ENCODE measurements at regions not wholly inside any gene's neighbourhood (a gene's known extent, or its start where the extent isn't known, plus 50 kb on each side); places are given as distances from the start of the nearest gene placed in this dataset.

DNA sequence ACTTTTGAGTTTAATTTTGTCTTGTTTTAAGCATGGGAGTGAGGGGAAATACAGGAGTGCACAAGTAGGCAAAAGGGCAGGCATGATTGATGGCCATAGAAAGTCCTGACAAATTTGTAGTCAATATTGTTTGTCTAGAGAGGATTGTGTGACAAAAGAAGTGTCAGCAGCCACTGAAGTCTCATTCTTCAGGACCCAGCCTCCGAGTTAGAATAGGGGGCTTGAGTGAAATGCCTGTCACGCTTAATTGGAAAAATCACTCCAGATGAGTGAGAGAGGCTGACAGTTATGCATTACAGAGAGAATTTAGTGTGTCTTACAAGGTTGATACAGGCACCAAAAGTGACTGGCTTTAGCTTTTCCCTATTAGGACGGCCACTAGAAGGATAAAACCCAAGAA, 81.9 kb upstream of the RPS23 start:
- FAIRE-seq (no peak), DNase-seq (ENCODE audit: insufficient read length, low spot score) (no peak)
- TF ChIP-seq TAF1 (IDR thresholded peaks at IDR 0.05; ENCODE audit: low read depth, low read length) (no peak), SPI1 (IDR thresholded peaks at IDR 0.05; ENCODE audit: low read depth, low read length) (no peak), POU2F2 (IDR thresholded peaks at IDR 0.05; ENCODE audit: low read depth, low read length) (no peak), POLR2A (IDR thresholded peaks at IDR 0.05; ENCODE audit: low read depth, low read length) (no peak), PAX5 (IDR thresholded peaks at IDR 0.05; ENCODE audit: insufficient read depth, low read length, severe bottlenecking) (no peak)

DNA sequence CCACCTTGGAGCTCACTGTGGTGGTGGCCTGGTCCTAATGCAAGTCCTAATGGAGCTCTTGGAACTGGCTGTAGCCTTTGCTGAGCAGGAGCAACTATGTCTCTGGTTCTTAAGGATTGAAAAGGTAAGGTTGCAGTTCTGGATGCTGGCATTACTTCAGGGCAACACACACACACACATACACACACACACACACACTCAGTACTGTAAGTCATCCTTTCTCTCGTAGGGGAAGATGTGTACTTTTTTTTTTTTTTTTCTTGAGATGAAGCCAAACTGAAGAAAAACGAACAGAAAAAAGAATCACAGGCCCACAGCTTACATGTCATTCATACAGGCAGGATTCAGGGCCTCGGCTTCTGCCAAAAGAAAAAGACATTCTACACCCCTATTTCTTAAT, 81.1 kb upstream of the RPS23 start:
- DNase-seq (ENCODE audit: insufficient read length, low spot score) (no peak), FAIRE-seq (no peak)
- TF ChIP-seq POU2F2 (IDR thresholded peaks at IDR 0.05; ENCODE audit: low read depth, low read length), result no peak
- TF ChIP-seq POLR2AphosphoS5 (IDR thresholded peaks at IDR 0.05; ENCODE audit: low read depth, low read length), result no peak
- TF ChIP-seq PAX5 (IDR thresholded peaks at IDR 0.05; ENCODE audit: insufficient read depth, low read length, severe bottlenecking), result no peak
- no peak for TF ChIP-seq POLR2A (IDR thresholded peaks at IDR 0.05; ENCODE audit: low read depth, low read length)
- no peak for TF ChIP-seq TAF1 (IDR thresholded peaks at IDR 0.05; ENCODE audit: low read depth, low read length)
- no peak for TF ChIP-seq SPI1 (IDR thresholded peaks at IDR 0.05; ENCODE audit: low read depth, low read length)

DNA sequence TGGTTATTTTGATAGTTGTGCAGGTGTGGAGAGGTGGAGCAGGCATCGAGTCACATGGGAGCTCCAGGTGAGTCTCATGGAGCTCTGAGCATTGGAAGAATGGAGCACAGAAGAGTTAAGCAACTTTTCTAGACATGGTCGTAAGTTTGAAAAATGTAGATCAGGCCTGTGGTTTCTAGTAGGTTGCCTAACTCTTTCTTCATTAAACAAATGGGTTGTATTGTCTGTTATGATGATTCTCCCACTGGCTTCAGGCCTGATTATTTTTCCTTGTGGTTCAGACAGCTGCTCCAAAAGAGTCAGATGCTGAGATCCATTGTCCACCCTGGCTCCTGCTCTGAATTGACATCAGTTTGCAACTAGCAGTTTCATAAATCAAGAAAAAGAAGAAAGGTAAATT, 80.3 kb upstream of the RPS23 start:
- no peak for TF ChIP-seq POU2F2 (IDR thresholded peaks at IDR 0.05; ENCODE audit: low read depth, low read length)
- no peak for TF ChIP-seq POLR2A (IDR thresholded peaks at IDR 0.05; ENCODE audit: low read depth, low read length)
- no peak for TF ChIP-seq SPI1 (IDR thresholded peaks at IDR 0.05; ENCODE audit: low read depth, low read length)
- TF ChIP-seq PAX5 (IDR thresholded peaks at IDR 0.05; ENCODE audit: insufficient read depth, low read length, severe bottlenecking), result no peak
- TF ChIP-seq TAF1 (IDR thresholded peaks at IDR 0.05; ENCODE audit: low read depth, low read length), result no peak
- no peak for TF ChIP-seq POLR2AphosphoS5 (IDR thresholded peaks at IDR 0.05; ENCODE audit: low read depth, low read length)
- no peak for DNase-seq (ENCODE audit: insufficient read length, low spot score)
- FAIRE-seq, result no peak

DNA sequence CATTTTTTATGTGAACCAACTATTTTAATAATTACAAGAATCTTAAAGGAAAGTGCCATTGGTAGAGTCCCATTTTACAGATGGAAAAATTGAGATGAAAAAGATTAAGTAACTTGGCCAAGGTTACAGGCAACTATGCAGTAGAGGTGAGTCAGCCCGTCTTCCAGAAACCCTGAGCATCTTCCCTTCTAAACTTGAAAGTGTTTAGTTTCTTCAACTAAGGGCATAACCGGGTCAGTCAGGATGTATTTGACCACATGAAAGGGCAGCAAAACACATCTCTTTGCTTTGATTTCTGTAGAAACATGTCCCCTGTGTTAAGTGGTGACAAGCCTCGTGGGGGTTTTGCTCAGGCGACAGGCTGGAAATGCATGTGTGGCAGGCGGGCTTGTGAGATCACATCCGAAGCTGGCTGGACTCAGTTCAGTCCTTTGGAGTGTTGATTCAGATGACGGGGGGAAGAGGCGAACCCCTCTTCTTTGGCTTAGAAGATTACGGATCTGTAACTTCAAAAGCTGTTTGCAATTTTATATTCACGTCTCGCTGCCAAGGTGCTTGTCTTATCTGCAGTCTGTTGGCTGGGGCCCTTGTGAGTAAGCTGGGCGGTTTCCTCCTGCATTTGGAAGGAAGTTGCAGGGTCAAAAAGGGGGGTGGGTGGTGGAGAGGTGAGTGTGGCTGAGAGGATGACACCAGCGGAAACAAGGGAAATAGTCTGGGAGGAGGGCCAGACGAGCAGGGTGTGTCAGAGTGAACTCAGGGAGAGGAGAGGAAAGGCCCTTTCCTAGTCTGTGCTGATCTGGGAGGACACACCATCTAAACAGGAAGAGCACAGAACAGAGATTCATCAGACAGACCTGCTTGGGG, 78.9 kb upstream of the RPS23 start:
- no peak for DNase-seq (ENCODE audit: insufficient read length, low spot score)
- TF ChIP-seq TAF1 (IDR thresholded peaks at IDR 0.05; ENCODE audit: low read depth, low read length) (no peak), POU2F2 (IDR thresholded peaks at IDR 0.05; ENCODE audit: low read depth, low read length) (no peak), POLR2AphosphoS5 (IDR thresholded peaks at IDR 0.05; ENCODE audit: low read depth, low read length) (no peak), SPI1 (IDR thresholded peaks at IDR 0.05; ENCODE audit: low read depth, low read length) (no peak), POLR2A (IDR thresholded peaks at IDR 0.05; ENCODE audit: low read depth, low read length) (no peak), PAX5 (IDR thresholded peaks at IDR 0.05; ENCODE audit: insufficient read depth, low read length, severe bottlenecking) (no peak)
- peak; percentile 38 for FAIRE-seq

DNA sequence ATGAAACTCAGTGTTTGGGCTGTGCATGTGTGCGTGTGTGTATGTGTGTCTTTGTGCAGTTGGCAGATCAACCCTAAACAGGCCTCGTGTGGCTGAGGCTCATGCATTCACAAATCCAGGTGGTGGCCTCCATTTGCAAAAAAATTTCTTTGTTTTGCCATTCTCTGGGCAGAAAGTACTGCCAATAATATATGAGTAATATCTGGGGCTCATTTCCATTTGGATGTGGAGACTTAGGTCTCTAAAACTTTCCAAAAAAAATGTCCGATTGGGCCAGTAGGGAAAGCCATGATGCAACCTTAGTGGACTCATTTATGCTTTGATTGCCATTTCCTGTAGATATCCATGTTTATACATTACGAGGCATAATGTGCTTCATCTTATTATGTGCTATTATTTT, 77.9 kb upstream of the RPS23 start:
- FAIRE-seq, result no peak
- no peak for TF ChIP-seq POLR2AphosphoS5 (IDR thresholded peaks at IDR 0.05; ENCODE audit: low read depth, low read length)
- no peak for TF ChIP-seq PAX5 (IDR thresholded peaks at IDR 0.05; ENCODE audit: insufficient read depth, low read length, severe bottlenecking)
- TF ChIP-seq POU2F2 (IDR thresholded peaks at IDR 0.05; ENCODE audit: low read depth, low read length), result no peak
- TF ChIP-seq SPI1 (IDR thresholded peaks at IDR 0.05; ENCODE audit: low read depth, low read length), result no peak
- no peak for TF ChIP-seq POLR2A (IDR thresholded peaks at IDR 0.05; ENCODE audit: low read depth, low read length)
- no peak for TF ChIP-seq TAF1 (IDR thresholded peaks at IDR 0.05; ENCODE audit: low read depth, low read length)
- no peak for DNase-seq (ENCODE audit: insufficient read length, low spot score)

GRCh38 chr5:82355496-82355895, 77.3 kb upstream of the RPS23 start:
- no peak for FAIRE-seq

GRCh38 chr5:82355053-82355452, 76.9 kb upstream of the RPS23 start:
- TF ChIP-seq PAX5 (IDR thresholded peaks at IDR 0.05; ENCODE audit: insufficient read depth, low read length, severe bottlenecking), result no peak
- no peak for TF ChIP-seq POU2F2 (IDR thresholded peaks at IDR 0.05; ENCODE audit: low read depth, low read length)
- no peak for TF ChIP-seq POLR2A (IDR thresholded peaks at IDR 0.05; ENCODE audit: low read depth, low read length)
- no peak for TF ChIP-seq POLR2AphosphoS5 (IDR thresholded peaks at IDR 0.05; ENCODE audit: low read depth, low read length)
- no peak for TF ChIP-seq TAF1 (IDR thresholded peaks at IDR 0.05; ENCODE audit: low read depth, low read length)
- TF ChIP-seq SPI1 (IDR thresholded peaks at IDR 0.05; ENCODE audit: low read depth, low read length), result no peak
- FAIRE-seq (no peak), DNase-seq (ENCODE audit: insufficient read length, low spot score) (no peak)

More at GRCh38 chr5:82355496-82355895, 77.3 kb upstream of the RPS23 start:
- TF ChIP-seq TAF1 (IDR thresholded peaks at IDR 0.05; ENCODE audit: low read depth, low read length), result no peak
- no peak for TF ChIP-seq POU2F2 (IDR thresholded peaks at IDR 0.05; ENCODE audit: low read depth, low read length)
- TF ChIP-seq POLR2AphosphoS5 (IDR thresholded peaks at IDR 0.05; ENCODE audit: low read depth, low read length), result no peak
- no peak for TF ChIP-seq PAX5 (IDR thresholded peaks at IDR 0.05; ENCODE audit: insufficient read depth, low read length, severe bottlenecking)
- TF ChIP-seq POLR2A (IDR thresholded peaks at IDR 0.05; ENCODE audit: low read depth, low read length), result no peak
- TF ChIP-seq SPI1 (IDR thresholded peaks at IDR 0.05; ENCODE audit: low read depth, low read length), result no peak
- no peak for DNase-seq (ENCODE audit: insufficient read length, low spot score)

- TF ChIP-seq TAF1 (IDR thresholded peaks at IDR 0.05; ENCODE audit: low read depth, low read length), result no peak
- no peak for FAIRE-seq
- DNase-seq (ENCODE audit: insufficient read length, low spot score), result no peak
Measured at GRCh38 chr5:82354543-82354942, 76.4 kb upstream of the RPS23 start.

DNA sequence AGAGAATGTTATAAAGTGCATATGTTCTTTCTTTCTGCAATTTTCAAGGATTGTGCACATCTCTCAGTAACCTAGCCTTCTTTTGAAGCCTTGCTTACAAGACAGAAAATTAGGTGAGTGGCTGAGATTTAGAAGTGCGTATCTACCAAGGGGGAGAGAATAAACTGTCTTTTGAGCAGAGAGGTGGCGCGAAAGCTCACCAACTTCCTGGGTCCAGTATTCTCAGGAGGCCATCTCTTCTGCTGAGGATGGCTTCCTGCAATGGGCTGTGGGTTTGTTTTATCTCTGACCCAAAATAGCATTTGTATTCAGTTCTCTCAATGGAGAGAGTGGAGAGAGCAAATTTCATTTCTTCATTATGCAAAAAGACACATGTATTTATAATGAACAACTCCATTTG, 75.4 kb upstream of the RPS23 start:
- TF ChIP-seq POLR2A (IDR thresholded peaks at IDR 0.05; ENCODE audit: low read depth, low read length) (no peak), TAF1 (IDR thresholded peaks at IDR 0.05; ENCODE audit: low read depth, low read length) (no peak), SPI1 (IDR thresholded peaks at IDR 0.05; ENCODE audit: low read depth, low read length) (no peak), POU2F2 (IDR thresholded peaks at IDR 0.05; ENCODE audit: low read depth, low read length) (no peak), PAX5 (IDR thresholded peaks at IDR 0.05; ENCODE audit: insufficient read depth, low read length, severe bottlenecking) (no peak), POLR2AphosphoS5 (IDR thresholded peaks at IDR 0.05; ENCODE audit: low read depth, low read length) (no peak)
- DNase-seq (ENCODE audit: insufficient read length, low spot score), result no peak
- no peak for FAIRE-seq
